KMS-11 (cell line): ENCODE measurements at regions not wholly inside any gene's neighbourhood (a gene's known extent, or its start where the extent isn't known, plus 50 kb on each side); places are given as distances from the start of the nearest gene placed in this dataset.

ENCODE experiments used
- H2AFZ ChIP-seq: fragments of 200-600 bp; sonication (generic); 2 replicates; pipeline ENCODE4 v1.6.1; 2016; ENCODE audit warnings: antibody characterized with exemption, mixed run types, low read depth
- H3K27ac ChIP-seq: fragments of 200-600 bp; sonication (generic); 2 replicates; pipeline ENCODE4 v1.6.1; 2016; ENCODE audit warnings: mild to moderate bottlenecking, mixed run types
- H3K27me3 ChIP-seq: fragments of 200-600 bp; sonication (generic); 2 replicates; pipeline ENCODE4 v1.6.1; 2017; ENCODE audit warnings: mild to moderate bottlenecking, low read depth, mixed run types, moderate library complexity; ENCODE audit not compliant: insufficient read depth
- H3K36me3 ChIP-seq: fragments of 200-600 bp; sonication (generic); 2 replicates; pipeline ENCODE4 v1.6.1; 2017; ENCODE audit warnings: mild to moderate bottlenecking, mixed run types; ENCODE audit not compliant: insufficient read depth
- H3K4me1 ChIP-seq: fragments of 200-600 bp; sonication (generic); 2 replicates; pipeline ENCODE4 v1.6.1; 2016; ENCODE audit warnings: mild to moderate bottlenecking, low read depth, mixed run types; ENCODE audit not compliant: poor library complexity, severe bottlenecking
- H3K4me2 ChIP-seq: fragments of 200-600 bp; sonication (generic); 2 replicates; pipeline ENCODE4 v1.7.0; 2016; ENCODE audit warnings: mild to moderate bottlenecking, mixed run types
- H3K4me3 ChIP-seq: fragments of 200-600 bp; sonication (generic); IDR thresholded peaks from 2 replicates; pipeline ENCODE4 v1.6.1; 2017; ENCODE audit warnings: low read depth, low read length, mixed read lengths; ENCODE audit not compliant: insufficient read depth
- H3K79me2 ChIP-seq: fragments of 200-600 bp; sonication (generic); 2 replicates; pipeline ENCODE4 v1.6.1; 2016; ENCODE audit warnings: low read depth, mixed run types; ENCODE audit not compliant: insufficient read depth
- H3K9ac ChIP-seq: fragments of 200-600 bp; sonication (generic); 2 replicates; pipeline ENCODE4 v1.6.1; 2016; ENCODE audit warnings: mild to moderate bottlenecking, mixed run types
- H4K20me1 ChIP-seq: fragments of 200-600 bp; sonication (generic); 2 replicates; pipeline ENCODE4 v1.6.1; 2016; ENCODE audit warnings: mild to moderate bottlenecking, mixed run types; ENCODE audit not compliant: insufficient read depth
- TF ChIP-seq, protein P1 (sequence below): fragments of 200-600 bp; sonication (generic); conservative IDR thresholded peaks from 2 replicates; pipeline ENCODE4 v1.6.1; 2017; ENCODE audit warnings: low read depth, mild to moderate bottlenecking, antibody characterized with exemption, low read length, moderate library complexity, mixed read lengths

DNA sequence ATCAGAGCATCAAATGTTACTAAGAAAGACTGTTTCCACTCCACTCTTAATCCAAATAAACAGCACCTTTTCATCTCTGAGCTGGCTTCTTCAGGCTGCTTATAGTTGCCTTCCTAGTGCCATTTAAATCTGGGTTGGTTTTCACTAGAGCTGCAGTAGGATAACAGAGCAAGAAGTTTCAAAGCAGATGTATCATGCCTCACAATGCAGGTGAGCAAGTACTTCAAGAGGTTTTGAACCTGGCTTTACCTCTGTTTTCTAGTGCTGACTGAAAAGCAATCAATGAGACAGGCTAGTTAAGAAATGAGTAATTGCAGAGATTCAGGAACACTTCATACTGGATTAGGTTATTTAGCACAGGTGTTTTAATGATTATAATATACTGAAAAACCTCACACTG is 147.7 kb upstream of the SATB1 start:
- Histone ChIP-seq H3K4me3 (no peak overlapping the region), H3K79me2 (no peaks in the 10 kb centered on the region), H2AFZ (no peak overlapping the region), H3K27me3 (no peaks in the 10 kb centered on the region), H3K4me1 (no peaks in the 10 kb centered on the region), H3K36me3 (no peaks in the 10 kb centered on the region), H3K27ac (no peak overlapping the region), H4K20me1 (no peaks in the 10 kb centered on the region), H3K9ac (no peak overlapping the region), H3K4me2 (no peak overlapping the region)
- TF ChIP-seq, protein P1, sequence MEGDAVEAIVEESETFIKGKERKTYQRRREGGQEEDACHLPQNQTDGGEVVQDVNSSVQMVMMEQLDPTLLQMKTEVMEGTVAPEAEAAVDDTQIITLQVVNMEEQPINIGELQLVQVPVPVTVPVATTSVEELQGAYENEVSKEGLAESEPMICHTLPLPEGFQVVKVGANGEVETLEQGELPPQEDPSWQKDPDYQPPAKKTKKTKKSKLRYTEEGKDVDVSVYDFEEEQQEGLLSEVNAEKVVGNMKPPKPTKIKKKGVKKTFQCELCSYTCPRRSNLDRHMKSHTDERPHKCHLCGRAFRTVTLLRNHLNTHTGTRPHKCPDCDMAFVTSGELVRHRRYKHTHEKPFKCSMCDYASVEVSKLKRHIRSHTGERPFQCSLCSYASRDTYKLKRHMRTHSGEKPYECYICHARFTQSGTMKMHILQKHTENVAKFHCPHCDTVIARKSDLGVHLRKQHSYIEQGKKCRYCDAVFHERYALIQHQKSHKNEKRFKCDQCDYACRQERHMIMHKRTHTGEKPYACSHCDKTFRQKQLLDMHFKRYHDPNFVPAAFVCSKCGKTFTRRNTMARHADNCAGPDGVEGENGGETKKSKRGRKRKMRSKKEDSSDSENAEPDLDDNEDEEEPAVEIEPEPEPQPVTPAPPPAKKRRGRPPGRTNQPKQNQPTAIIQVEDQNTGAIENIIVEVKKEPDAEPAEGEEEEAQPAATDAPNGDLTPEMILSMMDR, result no peak

DNA sequence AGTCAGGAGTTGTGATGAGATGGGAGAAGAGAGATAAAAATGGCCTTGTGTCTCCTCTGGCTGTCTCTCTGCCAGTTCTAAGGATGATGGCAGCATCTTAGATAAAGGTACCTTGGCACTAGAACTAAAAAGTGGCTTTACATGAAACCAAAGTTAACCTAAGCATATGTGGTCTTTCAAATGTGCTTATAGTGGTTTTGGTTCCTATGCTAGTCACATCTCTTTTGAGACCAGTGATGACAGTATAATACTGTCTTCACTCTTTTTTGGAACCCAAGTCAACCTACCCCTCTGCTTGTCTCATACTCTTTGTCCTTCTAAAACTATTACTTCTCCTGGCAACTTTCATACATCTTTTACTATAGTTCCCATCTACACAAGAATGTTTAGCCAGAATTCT is 142.2 kb upstream of the SATB1 start:
- H3K4me3 ChIP-seq, result no peak overlapping the region
- no peaks in the 10 kb centered on the region for H4K20me1 ChIP-seq
- TF ChIP-seq, protein P1, result no peak
- no peak overlapping the region for H3K4me2 ChIP-seq
- H2AFZ ChIP-seq, result no peak overlapping the region
- H3K9ac ChIP-seq, result no peak overlapping the region
- H3K27ac ChIP-seq, result no peak overlapping the region
- no peaks in the 10 kb centered on the region for H3K79me2 ChIP-seq
- H3K4me1 ChIP-seq, result no peaks in the 10 kb centered on the region
- no peaks in the 10 kb centered on the region for H3K36me3 ChIP-seq
- no peaks in the 10 kb centered on the region for H3K27me3 ChIP-seq

DNA sequence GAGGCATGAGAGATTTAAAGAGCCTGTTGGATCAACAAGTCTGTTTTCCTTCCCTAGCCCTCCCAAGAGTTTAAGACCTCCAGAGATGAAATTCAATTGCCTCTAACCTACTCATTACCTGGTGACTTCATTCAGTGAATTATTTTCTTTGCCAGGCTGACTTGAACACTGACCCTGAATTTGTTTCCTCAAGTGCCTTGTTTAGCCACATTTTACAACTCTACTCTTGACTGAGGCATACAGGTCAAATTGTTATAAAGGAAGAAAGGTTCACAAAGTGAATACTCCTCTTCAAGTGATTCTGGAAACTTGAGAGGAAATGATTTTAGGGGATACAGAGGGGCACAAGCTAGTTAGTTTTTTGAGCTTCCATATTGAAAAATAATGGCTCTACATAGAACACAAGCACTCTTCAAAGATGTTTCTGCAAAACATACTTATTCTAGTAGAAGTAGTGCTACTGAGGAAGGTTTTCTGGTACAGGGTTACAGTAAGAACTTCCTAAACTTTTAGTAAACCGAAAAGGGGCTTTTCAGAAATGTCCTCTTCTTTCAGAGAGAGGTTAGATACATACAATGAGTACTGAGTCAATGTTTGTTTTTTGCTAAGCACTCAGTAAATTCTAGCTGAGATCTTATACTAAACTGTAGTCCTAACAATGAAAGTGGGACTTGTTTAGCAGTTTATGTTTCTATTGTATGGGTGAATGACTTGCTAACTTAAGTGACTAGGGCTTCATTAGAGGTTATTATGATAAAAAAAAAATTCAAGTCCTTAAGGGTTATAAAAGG is 137.4 kb upstream of the SATB1 start:
- no peaks in the 10 kb centered on the region for H3K4me1 ChIP-seq
- no peaks in the 10 kb centered on the region for H3K36me3 ChIP-seq
- no peaks in the 10 kb centered on the region for H3K27me3 ChIP-seq
- no peaks in the 10 kb centered on the region for H4K20me1 ChIP-seq
- no peak overlapping the region for H3K9ac ChIP-seq
- no peak overlapping the region for H3K4me2 ChIP-seq
- no peaks in the 10 kb centered on the region for H3K79me2 ChIP-seq
- H3K4me3 ChIP-seq, result no peak overlapping the region
- no peak overlapping the region for H2AFZ ChIP-seq
- TF ChIP-seq, protein P1, result no peak
- no peak overlapping the region for H3K27ac ChIP-seq

DNA sequence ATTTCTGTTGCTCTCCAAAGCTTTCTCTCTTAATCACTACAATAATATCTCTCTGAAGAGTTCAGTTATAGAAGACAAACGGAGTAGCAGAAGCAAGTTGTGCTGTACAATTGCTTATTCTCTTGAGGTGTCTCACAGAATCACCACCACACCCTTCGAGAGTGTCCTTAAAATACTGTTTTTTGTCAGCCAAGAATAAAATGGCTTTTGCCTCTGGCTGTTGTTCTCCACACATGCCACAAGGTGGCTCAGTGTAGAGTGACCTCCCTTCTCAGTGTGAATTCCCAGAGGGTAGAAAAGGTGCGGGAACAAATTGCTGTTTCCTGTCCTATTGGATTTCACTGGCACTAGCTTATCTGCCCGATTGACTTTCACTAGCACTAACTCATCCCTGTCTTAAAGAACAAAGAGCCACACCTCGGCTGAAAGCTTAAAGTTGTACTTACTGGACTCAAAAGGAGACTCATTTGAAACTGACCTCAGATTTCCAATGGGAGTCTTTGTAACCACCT is 134.2 kb upstream of the SATB1 start:
- Histone ChIP-seq H3K79me2 (no peaks in the 10 kb centered on the region), H3K27me3 (no peaks in the 10 kb centered on the region), H2AFZ (no peak overlapping the region), H4K20me1 (no peaks in the 10 kb centered on the region), H3K9ac (no peak overlapping the region), H3K27ac (no peak overlapping the region), H3K4me2 (no peak overlapping the region), H3K4me1 (peaks cover 9% of the 10 kb centered on the region), H3K36me3 (no peaks in the 10 kb centered on the region), H3K4me3 (no peak overlapping the region)
- TF ChIP-seq, protein P1, result peak; percentile 70
